ENCODE measurements at regions not wholly inside any gene's neighbourhood (a gene's known extent, or its start where the extent isn't known, plus 50 kb on each side); places are given as distances from the start of the nearest gene placed in this dataset.

- TF ChIP-seq CTCF (IDR thresholded peaks at IDR 0.05), result no peak
- TF ChIP-seq POLR2A (IDR thresholded peaks at IDR 0.05), result no peak
- no peak for TF ChIP-seq EP300 (IDR thresholded peaks at IDR 0.05)
Measured at GRCh38 chr3:77814845-77815244, 774.9 kb downstream of the ROBO2 start.
